HUDEP-2 (cell line): ENCODE measurements at regions not wholly inside any gene's neighbourhood (a gene's known extent, or its start where the extent isn't known, plus 50 kb on each side); places are given as distances from the start of the nearest gene placed in this dataset.
A peak's percentile ranks its signal among the peaks of the same experiment; 100 is the strongest.
"Not testable (repeated sequence)": the region's sequence is repeated elsewhere in the genome, so short reads cannot be mapped to it uniquely, and the experiment has no call there.

ENCODE experiments used
- DNase-seq, 76 experiments: peaks; one replicate each; lab custom pipeline; 2025; ENCODE audit not compliant: unreplicated experiment in 76 of 76; lab: John Stamatoyannopoulos, UW

GRCh38 chr10:46198516-46198915, 88.3 kb upstream of the ANTXRL start:
- peak in 1 of 76 experiments; percentile 4 for DNase-seq

GRCh38 chr10:46202405-46202804, 84.4 kb upstream of the ANTXRL start:
- not testable (repeated sequence) for DNase-seq

GRCh38 chr10:46204482-46205102, 82.2 kb upstream of the ANTXRL start:
- not testable (repeated sequence) for DNase-seq

- DNase-seq = not testable (repeated sequence)
These were observed 76.4 kb upstream of the ANTXRL start for GRCh38 chr10:46210427-46210826.

- DNase-seq = no peak
These were observed 71.4 kb upstream of the ANTXRL start for GRCh38 chr10:46215426-46215825.

GRCh38 chr10:46216003-46216634, 70.7 kb upstream of the ANTXRL start:
- DNase-seq = no peak

GRCh38 chr10:46216836-46217751, 69.7 kb upstream of the ANTXRL start:
- peak in 12 of 76 experiments; percentile 6 to 42 (median 25) for DNase-seq

GRCh38 chr10:46217752-46218453, 68.9 kb upstream of the ANTXRL start:
- no peak for DNase-seq

GRCh38 chr10:46218921-46219320, 67.9 kb upstream of the ANTXRL start:
- peak in 3 of 76 experiments; percentile 4 to 30 (median 10) for DNase-seq

- not testable (repeated sequence) for DNase-seq
These were observed 67.3 kb upstream of the ANTXRL start for GRCh38 chr10:46219431-46219990.

GRCh38 chr10:46220187-46220586, 66.6 kb upstream of the ANTXRL start:
- no peak for DNase-seq

- no peak for DNase-seq
These were observed 65.8 kb upstream of the ANTXRL start for GRCh38 chr10:46220872-46221538.

- no peak for DNase-seq
These were observed 64.3 kb upstream of the ANTXRL start for GRCh38 chr10:46222364-46222935.

- peak in 12 of 76 experiments; percentile 5 to 25 (median 13) for DNase-seq
These were observed 63.7 kb upstream of the ANTXRL start for GRCh38 chr10:46223064-46223480.

- no peak for DNase-seq
These were observed 63.0 kb upstream of the ANTXRL start for GRCh38 chr10:46223626-46224413.

- DNase-seq = no peak
These were observed 62.4 kb upstream of the ANTXRL start for GRCh38 chr10:46224414-46224682.

GRCh38 chr10:46225597-46225996, 61.2 kb upstream of the ANTXRL start:
- DNase-seq = no peak

- DNase-seq = no peak
These were observed 60.6 kb upstream of the ANTXRL start for GRCh38 chr10:46226232-46226631.
